Renal cortex interstitium (tissue), 11 donors: ENCODE measurements at regions not wholly inside any gene's neighbourhood (a gene's known extent, or its start where the extent isn't known, plus 50 kb on each side); places are given as distances from the start of the nearest gene placed in this dataset.
"Not testable (repeated sequence)": the region's sequence is repeated elsewhere in the genome, so short reads cannot be mapped to it uniquely, and the experiment has no call there.

Source experiments
- DNase-seq, 11 donors: peaks; one replicate each; pipeline ENCODE4 v3.0.0-alpha.2; 2013; ENCODE audit warnings: low read depth in 9 of 11, low spot score in 4 of 11; ENCODE audit errors: extremely low read depth in 1 of 11

DNA sequence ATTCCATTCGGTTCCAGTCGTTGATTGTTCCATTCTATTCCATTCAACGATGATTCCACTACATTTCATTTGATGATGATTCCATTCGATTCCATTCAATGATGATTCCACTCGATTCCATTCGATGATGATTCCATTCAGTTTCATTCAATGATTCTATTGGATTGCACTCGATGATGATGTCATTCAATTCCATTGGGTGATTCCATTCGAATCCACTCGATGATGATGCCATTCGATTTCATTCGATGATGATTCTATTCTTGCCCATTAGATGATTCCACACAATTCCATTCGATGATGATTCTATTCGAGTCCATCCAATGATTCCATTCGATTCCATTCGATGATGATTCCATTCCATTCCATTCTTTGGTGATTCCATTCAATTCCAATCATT lies 1283.7 kb downstream of the TP53TG3F start:
- DNase-seq: no peak

DNA sequence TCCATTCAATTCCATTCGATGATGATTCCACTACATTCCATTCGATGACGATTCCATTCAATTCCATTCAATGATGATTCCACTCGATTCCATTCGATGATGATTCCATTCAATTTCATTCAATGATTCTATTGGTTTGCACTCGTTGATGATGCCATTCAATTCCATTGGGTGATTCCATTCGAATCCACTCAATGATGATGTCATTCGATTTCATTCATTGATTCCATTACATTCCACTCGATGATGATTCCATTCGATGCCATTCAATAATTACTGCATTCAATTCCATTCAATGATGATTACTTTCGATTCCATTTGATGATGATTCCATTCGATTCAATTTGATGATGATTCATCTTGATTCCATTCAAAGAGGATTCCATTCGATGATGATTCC lies 1299.4 kb downstream of the TP53TG3F start:
- DNase-seq: no peak

DNA sequence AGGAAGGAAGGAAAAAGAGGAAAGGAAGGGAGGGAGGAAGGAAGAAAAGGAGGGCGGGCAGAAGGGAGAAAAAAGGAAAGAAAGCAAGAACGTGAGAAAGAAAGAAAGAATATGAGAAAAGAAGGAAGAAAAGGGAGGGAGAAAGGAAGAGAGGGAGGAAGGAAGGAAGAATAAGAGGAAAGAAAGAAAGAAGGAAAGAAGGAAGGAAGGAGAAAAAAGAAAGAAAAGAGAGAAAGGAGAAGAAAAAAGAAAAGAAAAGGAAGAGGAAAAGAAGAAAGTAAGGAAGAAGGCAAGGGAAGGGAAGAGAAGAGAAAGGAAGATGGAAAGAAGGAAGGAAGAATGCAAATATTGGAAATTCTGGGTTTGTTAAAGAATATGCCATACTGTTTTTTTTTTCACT lies 1332.4 kb downstream of the TP53TG3F start:
- DNase-seq: not testable (repeated sequence)

DNA sequence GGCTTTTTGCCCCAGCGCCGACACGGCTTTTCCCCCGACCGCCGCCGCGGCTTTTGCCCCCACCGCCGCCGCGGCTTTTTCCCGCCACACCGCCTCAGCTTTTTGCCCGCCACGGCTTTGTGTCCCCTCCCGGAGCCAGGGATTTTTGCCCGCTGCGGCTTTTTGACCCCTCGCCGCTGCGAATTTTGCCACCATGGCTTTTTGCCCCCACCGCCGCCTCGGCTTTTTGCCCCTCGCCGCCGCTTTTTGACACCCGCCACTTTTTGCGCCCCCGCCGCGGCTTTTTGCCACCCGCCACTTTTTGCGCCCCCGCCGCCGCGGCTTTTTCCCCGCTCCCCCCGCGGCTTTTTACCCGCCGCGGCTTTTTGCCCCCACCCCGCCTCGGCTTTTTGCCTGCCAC lies 1342.5 kb downstream of the TP53TG3F start:
- no peak for DNase-seq

DNA sequence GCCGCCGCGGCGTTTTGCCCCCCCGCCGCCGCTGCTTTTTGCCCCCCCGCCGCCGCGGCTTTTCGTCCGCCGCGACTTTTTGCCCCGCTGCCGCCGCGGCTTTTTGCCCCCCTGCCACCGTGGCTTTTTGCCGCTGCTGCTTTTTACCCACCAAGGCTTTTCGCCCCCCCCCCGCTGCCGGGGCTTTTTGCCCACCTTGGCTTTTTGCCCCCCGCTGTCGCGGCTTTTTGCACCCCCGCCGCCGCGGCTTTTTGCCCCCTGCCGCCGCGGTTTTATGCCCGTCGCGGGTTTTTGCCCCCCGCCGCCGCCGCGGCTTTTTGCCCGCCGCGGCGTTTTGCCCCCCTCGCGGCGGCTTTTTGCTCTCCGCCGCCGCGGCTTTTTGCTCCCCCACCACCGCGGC lies 1343.0 kb downstream of the TP53TG3F start:
- no peak for DNase-seq

DNA sequence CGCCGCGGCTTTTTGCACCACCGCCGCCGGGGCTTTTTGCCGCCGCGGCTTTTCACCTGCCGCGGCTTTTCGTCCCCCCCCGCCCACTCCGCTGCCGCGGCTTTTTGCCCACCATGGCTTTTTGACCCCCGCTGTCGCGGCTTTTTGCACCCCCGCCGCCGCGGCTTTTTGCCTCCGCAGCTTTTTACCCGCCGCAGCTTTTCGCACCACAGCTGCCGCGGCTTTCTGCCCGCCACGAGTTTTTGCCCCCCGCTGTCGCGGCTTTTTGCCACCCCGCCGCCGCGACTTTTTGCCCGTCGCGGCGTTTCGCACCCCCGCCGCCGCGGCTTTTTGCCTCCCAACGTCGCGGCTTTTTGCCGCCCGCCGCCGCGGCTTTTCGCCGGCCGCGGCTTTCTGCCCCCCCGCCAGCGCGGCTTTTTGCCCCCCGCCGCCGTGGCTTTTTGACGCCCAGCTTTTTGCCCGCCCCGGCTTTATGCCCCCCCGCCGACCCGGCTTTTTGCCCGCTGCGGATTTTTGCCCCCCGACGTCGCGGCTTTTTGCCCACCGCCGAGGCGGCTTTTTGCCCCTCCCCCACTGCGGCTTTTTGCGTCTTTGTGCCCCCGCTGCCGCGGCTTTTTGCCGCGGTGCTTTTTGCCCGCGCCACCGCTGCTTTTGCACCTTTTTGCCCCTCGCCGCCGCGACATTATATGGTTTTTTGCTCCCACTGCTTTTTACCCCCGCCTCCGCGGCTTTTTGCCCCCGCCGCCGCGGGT lies 1343.6 kb downstream of the TP53TG3F start:
- DNase-seq: no peak

DNA sequence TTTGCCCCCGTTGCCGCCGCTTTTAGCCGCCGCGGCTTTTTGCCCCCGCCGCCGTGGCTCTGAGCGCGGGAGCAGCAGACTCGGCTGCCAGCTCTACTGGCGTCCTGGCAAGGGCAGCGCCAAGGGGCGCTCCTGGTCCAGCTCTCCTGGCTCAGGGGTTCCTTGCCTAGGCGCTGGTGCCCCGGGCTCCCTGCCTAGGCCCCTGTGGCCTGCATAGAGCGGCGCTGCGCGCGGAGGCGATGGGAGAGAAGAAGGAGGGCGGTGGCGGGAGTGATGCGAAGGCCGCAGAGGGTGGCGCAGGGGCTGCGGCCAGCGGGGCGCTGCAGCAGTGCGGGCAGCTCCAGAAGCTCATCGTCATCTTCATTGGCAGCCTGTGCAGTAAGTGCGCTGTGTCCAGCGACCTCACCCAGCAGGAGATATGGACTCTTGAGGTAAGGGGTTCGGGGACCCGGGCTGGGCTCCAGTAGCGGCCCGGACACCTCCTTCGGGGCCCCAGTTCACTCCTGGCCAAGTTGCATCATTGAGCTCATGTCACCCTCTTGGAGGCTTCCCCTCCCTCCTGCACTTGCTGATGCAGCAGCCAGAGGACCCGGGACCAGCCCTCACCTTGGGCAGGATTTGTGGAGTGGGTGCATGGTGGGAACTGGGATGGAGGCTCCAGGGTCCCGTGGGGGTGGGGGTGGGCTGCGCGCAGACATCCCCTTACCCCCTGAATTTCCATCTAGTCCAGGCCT lies 1344.4 kb downstream of the TP53TG3F start:
- no peak for DNase-seq

DNA sequence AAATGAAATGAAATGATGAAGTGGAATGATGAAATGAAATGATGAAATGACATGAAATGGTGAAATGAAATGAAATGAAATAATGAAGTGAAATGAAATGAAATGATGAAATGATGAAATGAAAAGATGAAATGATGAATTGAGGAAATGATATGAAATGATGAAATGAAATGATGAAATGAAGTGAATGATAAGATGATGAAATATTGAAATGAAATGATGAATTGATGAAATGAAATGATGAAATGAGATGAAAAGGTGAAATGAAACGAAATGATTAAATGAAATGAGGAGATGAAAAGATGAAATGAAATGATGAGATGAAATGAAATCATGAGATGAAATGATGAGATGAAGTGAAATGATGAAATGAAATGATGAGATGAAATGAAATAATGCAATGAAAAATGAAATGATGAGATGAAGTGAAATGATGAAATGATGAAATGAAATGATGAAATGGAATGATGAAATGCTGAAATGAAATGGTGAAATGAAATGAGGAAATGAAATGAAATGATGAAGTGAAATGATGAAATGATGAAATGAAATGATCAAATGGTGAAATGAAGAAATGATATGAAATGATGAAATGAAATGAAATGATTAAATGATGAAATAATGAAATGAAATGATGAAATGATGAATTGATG lies 1347.7 kb downstream of the TP53TG3F start:
- DNase-seq: not testable (repeated sequence)

DNA sequence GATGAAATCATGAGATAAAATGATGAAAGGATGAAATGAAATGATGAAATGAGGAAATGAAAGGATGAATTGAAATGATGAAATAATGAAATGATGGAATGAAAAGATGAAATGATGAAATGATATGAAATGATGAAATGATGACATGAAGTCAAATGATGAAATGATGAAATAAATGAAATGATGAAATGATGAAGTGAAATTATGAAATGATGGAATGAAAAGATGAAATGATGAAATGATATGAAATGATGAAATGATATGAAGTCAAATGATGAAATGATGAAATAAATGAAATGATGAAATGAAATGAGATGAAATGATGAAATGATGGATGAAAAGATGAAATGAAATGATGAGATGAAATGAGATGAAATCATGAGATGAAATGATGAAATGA lies 1348.4 kb downstream of the TP53TG3F start:
- peak in 1 of 11 donors; percentile 1 for DNase-seq

DNA sequence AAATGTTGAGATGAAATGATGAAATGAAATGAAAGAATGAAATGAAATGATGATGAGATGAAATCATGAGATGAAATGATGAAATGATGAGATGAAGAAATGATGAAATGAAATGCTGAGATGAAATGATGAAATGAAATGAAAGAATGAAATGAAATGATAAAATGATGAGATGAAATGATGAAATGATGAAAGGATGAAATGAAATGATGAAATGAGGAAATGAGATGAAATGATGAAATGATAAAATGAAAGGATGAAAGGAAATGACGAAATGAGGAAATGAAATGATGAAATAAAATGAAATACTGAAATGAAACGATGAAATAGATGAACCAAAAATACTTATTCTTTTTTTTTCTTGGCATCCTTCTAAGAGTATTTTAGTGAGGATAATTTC lies 1349.1 kb downstream of the TP53TG3F start:
- not testable (repeated sequence) for DNase-seq
